ENCODE measurements at regions not wholly inside any gene's neighbourhood (a gene's known extent, or its start where the extent isn't known, plus 50 kb on each side); places are given as distances from the start of the nearest gene placed in this dataset.
"Not testable (repeated sequence)": the region's sequence is repeated elsewhere in the genome, so short reads cannot be mapped to it uniquely, and the experiment has no call there.

- H3K27ac ChIP-seq (ENCODE audit: low read length) = no peak overlapping the region
- DNase-seq (ENCODE audit: low read depth, low spot score) = no peak
- WGBS (ENCODE audit: insufficient coverage, insufficient read length) = no CpG with 5 or more reads among the region's 3 CpGs
- no peaks in the 10 kb centered on the region for H3K9me3 ChIP-seq (ENCODE audit: control insufficient read depth, insufficient read depth, low read length)
- no peaks in the 10 kb centered on the region for H3K36me3 ChIP-seq (ENCODE audit: control insufficient read depth, insufficient read depth, low read length)
- no peak overlapping the region for H3K4me3 ChIP-seq (ENCODE audit: low read length)
- no peaks in the 10 kb centered on the region for H3K4me1 ChIP-seq (ENCODE audit: control insufficient read depth, insufficient read depth, low read length)
- H3K27me3 ChIP-seq (ENCODE audit: control insufficient read depth, insufficient read depth, low read length) = no peaks in the 10 kb centered on the region
These were observed 1261.2 kb upstream of the SLC39A10 start for GRCh38 chr2:194395818-194396217.

- no peaks in the 10 kb centered on the region for H3K9me3 ChIP-seq (ENCODE audit: control insufficient read depth, insufficient read depth, low read length)
- H3K36me3 ChIP-seq (ENCODE audit: control insufficient read depth, insufficient read depth, low read length) = no peaks in the 10 kb centered on the region
- H3K27ac ChIP-seq (ENCODE audit: low read length) = no peak overlapping the region
- H3K27me3 ChIP-seq (ENCODE audit: control insufficient read depth, insufficient read depth, low read length) = no peaks in the 10 kb centered on the region
- no CpG with 5 or more reads among the region's 1 CpG for WGBS (ENCODE audit: insufficient coverage, insufficient read length)
- no peaks in the 10 kb centered on the region for H3K4me1 ChIP-seq (ENCODE audit: control insufficient read depth, insufficient read depth, low read length)
- H3K4me3 ChIP-seq (ENCODE audit: low read length) = no peak overlapping the region
- no peak for DNase-seq (ENCODE audit: low read depth, low spot score)
These were observed 1271.7 kb upstream of the SLC39A10 start for GRCh38 chr2:194385376-194385775.

GRCh38 chr2:194383401-194383800 lies 1273.6 kb upstream of the SLC39A10 start:
- Histone ChIP-seq H3K27ac (ENCODE audit: low read length) (no peak overlapping the region), H3K27me3 (ENCODE audit: control insufficient read depth, insufficient read depth, low read length) (no peaks in the 10 kb centered on the region), H3K4me1 (ENCODE audit: control insufficient read depth, insufficient read depth, low read length) (no peaks in the 10 kb centered on the region), H3K9me3 (ENCODE audit: control insufficient read depth, insufficient read depth, low read length) (no peaks in the 10 kb centered on the region), H3K4me3 (ENCODE audit: low read length) (no peak overlapping the region), H3K36me3 (ENCODE audit: control insufficient read depth, insufficient read depth, low read length) (no peaks in the 10 kb centered on the region)
- DNase-seq (ENCODE audit: low read depth, low spot score) = peak; percentile 5
- WGBS (ENCODE audit: insufficient coverage, insufficient read length) = no CpG with 5 or more reads among the region's 1 CpG

GRCh38 chr2:194382221-194382620 lies 1274.8 kb upstream of the SLC39A10 start:
- no peak overlapping the region for H3K4me3 ChIP-seq (ENCODE audit: low read length)
- no peaks in the 10 kb centered on the region for H3K9me3 ChIP-seq (ENCODE audit: control insufficient read depth, insufficient read depth, low read length)
- no peak for DNase-seq (ENCODE audit: low read depth, low spot score)
- no peaks in the 10 kb centered on the region for H3K36me3 ChIP-seq (ENCODE audit: control insufficient read depth, insufficient read depth, low read length)
- H3K27ac ChIP-seq (ENCODE audit: low read length) = no peak overlapping the region
- no peaks in the 10 kb centered on the region for H3K27me3 ChIP-seq (ENCODE audit: control insufficient read depth, insufficient read depth, low read length)
- no peaks in the 10 kb centered on the region for H3K4me1 ChIP-seq (ENCODE audit: control insufficient read depth, insufficient read depth, low read length)

- no peak for DNase-seq (ENCODE audit: low read depth, low spot score)
- Histone ChIP-seq H3K4me3 (ENCODE audit: low read length) (no peak overlapping the region), H3K27me3 (ENCODE audit: control insufficient read depth, insufficient read depth, low read length) (no peaks in the 10 kb centered on the region), H3K27ac (ENCODE audit: low read length) (no peak overlapping the region), H3K9me3 (ENCODE audit: control insufficient read depth, insufficient read depth, low read length) (no peaks in the 10 kb centered on the region), H3K36me3 (ENCODE audit: control insufficient read depth, insufficient read depth, low read length) (no peaks in the 10 kb centered on the region), H3K4me1 (ENCODE audit: control insufficient read depth, insufficient read depth, low read length) (no peaks in the 10 kb centered on the region)
- no CpG with 5 or more reads among the region's 1 CpG for WGBS (ENCODE audit: insufficient coverage, insufficient read length)
These were observed 1277.0 kb upstream of the SLC39A10 start for GRCh38 chr2:194380011-194380410.

GRCh38 chr2:194367390-194367789 lies 1289.6 kb upstream of the SLC39A10 start:
- H3K4me3 ChIP-seq (ENCODE audit: low read length); H3K27ac ChIP-seq (ENCODE audit: low read length); H3K27me3 ChIP-seq (ENCODE audit: control insufficient read depth, insufficient read depth, low read length); H3K9me3 ChIP-seq (ENCODE audit: control insufficient read depth, insufficient read depth, low read length); DNase-seq (ENCODE audit: low read depth, low spot score); H3K4me1 ChIP-seq (ENCODE audit: control insufficient read depth, insufficient read depth, low read length); H3K36me3 ChIP-seq (ENCODE audit: control insufficient read depth, insufficient read depth, low read length): not testable (repeated sequence)
- WGBS (ENCODE audit: insufficient coverage, insufficient read length) = no CpG with 5 or more reads among the region's 3 CpGs

GRCh38 chr2:194363878-194364277 lies 1293.1 kb upstream of the SLC39A10 start:
- Histone ChIP-seq H3K27me3 (ENCODE audit: control insufficient read depth, insufficient read depth, low read length) (no peaks in the 10 kb centered on the region), H3K36me3 (ENCODE audit: control insufficient read depth, insufficient read depth, low read length) (no peaks in the 10 kb centered on the region), H3K4me1 (ENCODE audit: control insufficient read depth, insufficient read depth, low read length) (no peaks in the 10 kb centered on the region), H3K4me3 (ENCODE audit: low read length) (no peak overlapping the region), H3K27ac (ENCODE audit: low read length) (no peak overlapping the region), H3K9me3 (ENCODE audit: control insufficient read depth, insufficient read depth, low read length) (no peaks in the 10 kb centered on the region)
- no peak for DNase-seq (ENCODE audit: low read depth, low spot score)
- WGBS (ENCODE audit: insufficient coverage, insufficient read length) = no CpG with 5 or more reads among the region's 2 CpGs

GRCh38 chr2:194363295-194363694 lies 1293.7 kb upstream of the SLC39A10 start:
- no peaks in the 10 kb centered on the region for H3K27me3 ChIP-seq (ENCODE audit: control insufficient read depth, insufficient read depth, low read length)
- no peak overlapping the region for H3K4me3 ChIP-seq (ENCODE audit: low read length)
- H3K4me1 ChIP-seq (ENCODE audit: control insufficient read depth, insufficient read depth, low read length) = no peaks in the 10 kb centered on the region
- H3K9me3 ChIP-seq (ENCODE audit: control insufficient read depth, insufficient read depth, low read length) = no peaks in the 10 kb centered on the region
- H3K27ac ChIP-seq (ENCODE audit: low read length) = no peak overlapping the region
- H3K36me3 ChIP-seq (ENCODE audit: control insufficient read depth, insufficient read depth, low read length) = no peaks in the 10 kb centered on the region
- no peak for DNase-seq (ENCODE audit: low read depth, low spot score)

GRCh38 chr2:194352505-194352904 lies 1304.5 kb upstream of the SLC39A10 start:
- no peaks in the 10 kb centered on the region for H3K4me1 ChIP-seq (ENCODE audit: control insufficient read depth, insufficient read depth, low read length)
- no peaks in the 10 kb centered on the region for H3K27me3 ChIP-seq (ENCODE audit: control insufficient read depth, insufficient read depth, low read length)
- H3K9me3 ChIP-seq (ENCODE audit: control insufficient read depth, insufficient read depth, low read length) = no peaks in the 10 kb centered on the region
- WGBS (ENCODE audit: insufficient coverage, insufficient read length) = no CpG with 5 or more reads among the region's 1 CpG
- no peak overlapping the region for H3K4me3 ChIP-seq (ENCODE audit: low read length)
- DNase-seq (ENCODE audit: low read depth, low spot score) = no peak
- no peaks in the 10 kb centered on the region for H3K36me3 ChIP-seq (ENCODE audit: control insufficient read depth, insufficient read depth, low read length)
- H3K27ac ChIP-seq (ENCODE audit: low read length) = no peak overlapping the region

GRCh38 chr2:194346193-194346592 lies 1310.8 kb upstream of the SLC39A10 start:
- Histone ChIP-seq H3K4me3 (ENCODE audit: low read length) (no peak overlapping the region), H3K4me1 (ENCODE audit: control insufficient read depth, insufficient read depth, low read length) (no peaks in the 10 kb centered on the region), H3K9me3 (ENCODE audit: control insufficient read depth, insufficient read depth, low read length) (no peaks in the 10 kb centered on the region), H3K36me3 (ENCODE audit: control insufficient read depth, insufficient read depth, low read length) (no peaks in the 10 kb centered on the region), H3K27me3 (ENCODE audit: control insufficient read depth, insufficient read depth, low read length) (no peaks in the 10 kb centered on the region), H3K27ac (ENCODE audit: low read length) (no peak overlapping the region)
- no peak for DNase-seq (ENCODE audit: low read depth, low spot score)
- WGBS (ENCODE audit: insufficient coverage, insufficient read length) = no CpG with 5 or more reads among the region's 1 CpG

- no peak overlapping the region for H3K4me3 ChIP-seq (ENCODE audit: low read length)
- DNase-seq (ENCODE audit: low read depth, low spot score) = no peak
- no peak overlapping the region for H3K27ac ChIP-seq (ENCODE audit: low read length)
- no peaks in the 10 kb centered on the region for H3K27me3 ChIP-seq (ENCODE audit: control insufficient read depth, insufficient read depth, low read length)
- H3K4me1 ChIP-seq (ENCODE audit: control insufficient read depth, insufficient read depth, low read length) = no peaks in the 10 kb centered on the region
- no peaks in the 10 kb centered on the region for H3K9me3 ChIP-seq (ENCODE audit: control insufficient read depth, insufficient read depth, low read length)
- no peaks in the 10 kb centered on the region for H3K36me3 ChIP-seq (ENCODE audit: control insufficient read depth, insufficient read depth, low read length)
- WGBS (ENCODE audit: insufficient coverage, insufficient read length) = 100% methylated on average over 2 of the region's 2 CpGs
These were observed 1311.7 kb upstream of the SLC39A10 start for GRCh38 chr2:194345347-194345746.

Measured in iPS DF 6.9 (cell line).